ENCODE measurements at regions not wholly inside any gene's neighbourhood (a gene's known extent, or its start where the extent isn't known, plus 50 kb on each side); places are given as distances from the start of the nearest gene placed in this dataset.

- TF ChIP-seq EP300 (IDR thresholded peaks at IDR 0.05) = no peak
- TF ChIP-seq, protein P1, sequence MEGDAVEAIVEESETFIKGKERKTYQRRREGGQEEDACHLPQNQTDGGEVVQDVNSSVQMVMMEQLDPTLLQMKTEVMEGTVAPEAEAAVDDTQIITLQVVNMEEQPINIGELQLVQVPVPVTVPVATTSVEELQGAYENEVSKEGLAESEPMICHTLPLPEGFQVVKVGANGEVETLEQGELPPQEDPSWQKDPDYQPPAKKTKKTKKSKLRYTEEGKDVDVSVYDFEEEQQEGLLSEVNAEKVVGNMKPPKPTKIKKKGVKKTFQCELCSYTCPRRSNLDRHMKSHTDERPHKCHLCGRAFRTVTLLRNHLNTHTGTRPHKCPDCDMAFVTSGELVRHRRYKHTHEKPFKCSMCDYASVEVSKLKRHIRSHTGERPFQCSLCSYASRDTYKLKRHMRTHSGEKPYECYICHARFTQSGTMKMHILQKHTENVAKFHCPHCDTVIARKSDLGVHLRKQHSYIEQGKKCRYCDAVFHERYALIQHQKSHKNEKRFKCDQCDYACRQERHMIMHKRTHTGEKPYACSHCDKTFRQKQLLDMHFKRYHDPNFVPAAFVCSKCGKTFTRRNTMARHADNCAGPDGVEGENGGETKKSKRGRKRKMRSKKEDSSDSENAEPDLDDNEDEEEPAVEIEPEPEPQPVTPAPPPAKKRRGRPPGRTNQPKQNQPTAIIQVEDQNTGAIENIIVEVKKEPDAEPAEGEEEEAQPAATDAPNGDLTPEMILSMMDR (IDR thresholded peaks at IDR 0.05) = no peak
- TF ChIP-seq POLR2A (IDR thresholded peaks at IDR 0.05) = no peak
- WGBS, 3 donors = 74 to 93% (median 85%) methylated on average over 5 of the region's 5 CpGs
- no peak overlapping the region for H3K4me3 ChIP-seq
- H3K4me1 ChIP-seq (ENCODE audit: insufficient read depth) = no peaks in the 10 kb centered on the region
- no peaks in the 10 kb centered on the region for H3K36me3 ChIP-seq
- H3K27ac ChIP-seq = no peak overlapping the region
- intact Hi-C loops (cut with DNase I) = no loop called here
- DNase-seq = no peak
- H3K9me3 ChIP-seq = no peaks in the 10 kb centered on the region
- H3K27me3 ChIP-seq = no peaks in the 10 kb centered on the region
Observed at GRCh38 chr4:188780028-188780427, 640.8 kb downstream of the TRIML1 start.

DNA sequence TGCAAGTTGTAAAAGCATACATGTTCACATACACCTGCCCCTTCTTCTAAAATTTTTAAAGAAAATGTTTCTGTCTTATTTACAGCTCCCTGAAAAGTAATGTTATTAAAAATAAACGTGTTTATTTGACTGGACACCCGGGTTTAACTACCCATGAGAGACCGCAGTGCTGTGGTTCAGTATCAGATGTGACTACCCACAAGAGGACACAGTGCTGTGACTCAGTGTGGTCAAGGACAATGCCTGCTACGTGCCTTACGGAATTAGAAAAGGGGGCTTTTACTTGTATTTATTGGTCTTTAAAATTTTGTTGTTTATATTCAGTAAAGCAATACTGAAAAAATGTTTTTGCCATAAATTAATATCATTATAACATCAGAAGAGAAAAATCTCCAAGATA lies 641.4 kb downstream of the TRIML1 start:
- Histone ChIP-seq H3K9me3 (no peaks in the 10 kb centered on the region), H3K36me3 (no peaks in the 10 kb centered on the region), H3K4me3 (no peak overlapping the region), H3K27ac (no peak overlapping the region), H3K27me3 (no peaks in the 10 kb centered on the region), H3K4me1 (ENCODE audit: insufficient read depth) (no peaks in the 10 kb centered on the region)
- intact Hi-C loops (cut with DNase I) = no loop called here
- no peak for DNase-seq
- TF ChIP-seq EP300 (IDR thresholded peaks at IDR 0.05) = no peak
- no peak for TF ChIP-seq POLR2A (IDR thresholded peaks at IDR 0.05)
- TF ChIP-seq, protein P1 (IDR thresholded peaks at IDR 0.05) = no peak
- 53 to 79% (median 74%) methylated on average over 5 of the region's 5 CpGs for WGBS, 3 donors

DNA sequence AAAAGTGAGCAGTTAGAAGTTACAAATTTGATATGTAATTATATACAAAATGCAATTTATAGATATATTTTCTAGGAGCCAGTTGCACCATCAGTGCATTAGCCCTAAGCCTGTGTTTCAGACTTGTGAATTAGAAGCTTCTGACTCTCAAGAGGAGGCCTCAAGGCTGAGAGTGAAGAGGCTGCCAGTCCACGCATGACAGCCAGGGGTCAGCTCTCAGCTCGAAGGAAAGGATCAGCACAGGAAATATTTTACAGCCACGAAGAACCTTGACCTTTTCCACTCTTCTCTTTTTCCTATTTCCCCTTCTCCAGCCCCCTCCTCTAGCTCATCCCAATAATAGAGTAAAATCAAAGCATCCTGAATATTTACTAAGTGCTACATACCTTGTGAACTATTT lies 642.4 kb downstream of the TRIML1 start:
- TF ChIP-seq EP300 (IDR thresholded peaks at IDR 0.05) = no peak
- no peak for TF ChIP-seq POLR2A (IDR thresholded peaks at IDR 0.05)
- TF ChIP-seq, protein P1 (IDR thresholded peaks at IDR 0.05) = no peak
- no peaks in the 10 kb centered on the region for H3K4me1 ChIP-seq (ENCODE audit: insufficient read depth)
- no peaks in the 10 kb centered on the region for H3K9me3 ChIP-seq
- no peak overlapping the region for H3K4me3 ChIP-seq
- H3K27ac ChIP-seq = no peak overlapping the region
- DNase-seq = no peak
- no peaks in the 10 kb centered on the region for H3K27me3 ChIP-seq
- H3K36me3 ChIP-seq = no peaks in the 10 kb centered on the region
- intact Hi-C loops (cut with DNase I) = no loop called here
- 22 to 36% (median 34%) methylated on average over 3 of the region's 3 CpGs for WGBS, 3 donors

DNA sequence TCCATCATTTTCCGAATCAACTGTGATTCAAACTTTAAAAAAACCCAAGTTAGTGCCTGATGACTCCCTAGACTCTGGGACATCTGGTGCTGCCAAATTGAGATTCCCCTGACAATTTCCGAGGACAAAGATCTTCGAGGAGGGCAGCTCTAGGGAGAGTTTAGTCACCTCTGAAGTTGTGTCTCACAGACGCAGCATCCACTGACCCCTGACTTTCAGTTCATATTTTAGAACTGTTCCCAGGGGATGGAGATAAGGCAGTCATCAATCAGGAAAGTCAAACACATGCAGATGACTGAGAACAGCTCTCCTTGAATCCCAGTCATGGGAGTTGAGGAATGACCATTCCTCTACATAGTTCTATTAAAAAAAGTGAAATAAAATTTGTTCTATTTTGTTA lies 643.9 kb downstream of the TRIML1 start:
- Histone ChIP-seq H3K4me1 (ENCODE audit: insufficient read depth) (no peaks in the 10 kb centered on the region), H3K36me3 (no peaks in the 10 kb centered on the region), H3K9me3 (no peaks in the 10 kb centered on the region), H3K4me3 (no peak overlapping the region), H3K27me3 (no peaks in the 10 kb centered on the region), H3K27ac (no peak overlapping the region)
- TF ChIP-seq, protein P1 (IDR thresholded peaks at IDR 0.05) = no peak
- no peak for TF ChIP-seq POLR2A (IDR thresholded peaks at IDR 0.05)
- no peak for TF ChIP-seq EP300 (IDR thresholded peaks at IDR 0.05)
- WGBS, 3 donors = 48 to 59% (median 58%) methylated on average over 4 of the region's 4 CpGs
- no peak for DNase-seq
- intact Hi-C loops (cut with DNase I) = no loop called here
